Skeletal muscle cell (primary cell): ENCODE measurements at regions not wholly inside any gene's neighbourhood (a gene's known extent, or its start where the extent isn't known, plus 50 kb on each side); places are given as distances from the start of the nearest gene placed in this dataset.
"Not testable (repeated sequence)": the region's sequence is repeated elsewhere in the genome, so short reads cannot be mapped to it uniquely, and the experiment has no call there.

ENCODE experiments used
- DNase-seq: peaks from one replicate; pipeline ENCODE4 v3.0.0-alpha.2; 2010; ENCODE audit warnings: low read depth
- H3K4me3 ChIP-seq: 2 replicates; pipeline ENCODE4 v1.5.1; 2011; ENCODE audit warnings: low read depth, mild to moderate bottlenecking, control low read depth, low read length, moderate library complexity

DNA sequence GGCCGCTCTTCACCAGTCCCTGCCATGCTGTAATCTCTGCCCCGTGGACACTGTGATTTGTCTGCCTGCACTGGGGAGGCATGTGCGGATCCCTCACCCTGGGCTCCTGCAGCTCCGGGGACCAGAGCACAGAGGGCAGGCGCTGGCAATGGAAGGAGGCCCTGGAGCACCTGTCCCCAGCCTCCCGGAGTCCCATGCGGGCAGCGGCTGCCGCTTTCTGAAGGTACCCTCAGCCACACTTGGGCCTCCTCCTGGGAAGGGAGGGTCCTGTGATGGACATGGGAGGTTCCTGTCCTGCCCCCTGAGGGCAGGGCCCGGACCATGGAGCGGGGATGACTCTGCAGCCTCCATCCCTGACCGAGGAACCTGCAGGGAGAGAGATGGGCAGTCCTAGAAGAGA lies 297.4 kb upstream of the SFSWAP start:
- no peak overlapping the region for H3K4me3 ChIP-seq
- DNase-seq: no peak

DNA sequence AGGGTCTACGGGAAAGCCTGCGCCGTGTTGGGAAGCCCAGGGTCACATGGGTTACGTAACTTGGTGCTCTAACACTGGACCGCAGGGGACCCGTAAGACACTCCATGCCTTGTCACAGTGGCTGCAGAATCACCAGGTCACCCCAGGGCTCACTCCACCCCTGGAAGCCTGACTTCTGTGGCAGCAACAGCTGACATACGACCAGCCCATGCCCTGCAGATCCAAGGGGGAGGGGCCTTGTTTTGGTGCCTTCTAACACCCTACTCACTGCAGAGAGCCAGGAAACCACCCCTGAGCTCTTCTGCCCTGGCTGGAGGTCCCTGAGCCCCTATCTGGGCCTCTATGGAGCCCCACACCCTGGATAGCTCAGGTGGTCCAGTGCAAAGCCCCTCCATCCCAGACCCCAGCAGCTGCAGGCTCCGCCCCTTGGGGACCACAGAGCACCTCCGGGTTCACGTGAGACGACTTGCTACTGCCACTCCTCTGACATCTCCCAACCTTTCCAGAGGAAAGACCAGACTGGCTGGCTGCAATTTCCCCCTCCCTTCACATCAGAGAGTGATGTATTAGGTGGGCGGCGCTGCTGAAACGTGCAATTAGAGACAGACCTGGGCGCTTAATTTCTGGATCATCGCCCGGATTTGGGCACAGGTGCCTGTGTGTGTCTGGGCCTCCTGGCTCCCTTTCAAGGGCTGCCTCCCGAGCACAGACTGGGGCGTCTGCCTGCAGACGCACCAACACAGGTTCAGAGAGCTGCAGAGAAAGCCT lies 296.6 kb upstream of the SFSWAP start:
- H3K4me3 ChIP-seq, DNase-seq: not testable (repeated sequence)

DNA sequence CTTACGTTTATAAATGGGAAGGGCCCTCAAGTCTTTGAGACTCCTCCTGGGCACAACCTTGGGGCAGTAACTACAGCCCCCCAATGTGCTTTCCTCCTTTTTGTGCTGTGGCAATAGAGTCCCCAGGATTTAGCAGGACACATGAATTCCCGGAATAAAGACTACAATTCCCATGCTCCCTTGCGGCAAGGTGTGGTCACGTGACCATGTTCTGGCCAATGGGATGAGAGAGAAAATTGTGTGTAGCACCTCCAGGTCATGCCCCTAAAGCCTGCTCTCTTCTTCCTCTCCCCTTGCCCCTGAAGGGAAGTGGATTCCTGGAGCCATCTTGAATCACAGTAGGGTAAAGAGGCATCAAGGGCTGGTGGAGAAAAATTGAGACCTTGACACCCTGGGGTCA lies 295.1 kb upstream of the SFSWAP start:
- DNase-seq: no peak
- H3K4me3 ChIP-seq: no peak overlapping the region

DNA sequence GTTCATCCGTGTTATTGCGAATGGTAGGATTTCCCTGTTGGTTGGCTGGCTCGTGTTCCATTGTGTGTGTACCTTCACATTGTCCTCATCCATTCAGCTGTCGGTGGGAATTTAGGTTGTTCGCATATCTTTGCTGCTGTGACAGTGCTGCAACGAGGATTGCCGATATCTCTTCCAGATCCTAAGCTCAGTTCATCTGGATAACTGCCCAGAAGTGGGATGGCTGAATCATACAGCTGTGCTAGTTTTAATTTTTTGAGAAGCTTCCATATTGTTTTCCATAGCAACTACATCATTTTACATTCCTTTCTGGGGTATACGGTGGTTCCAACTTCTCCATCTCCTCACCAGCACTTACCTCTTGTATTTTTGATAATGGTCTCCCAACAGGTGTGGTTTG lies 292.8 kb upstream of the SFSWAP start:
- H3K4me3 ChIP-seq: no peak overlapping the region
- DNase-seq: no peak

DNA sequence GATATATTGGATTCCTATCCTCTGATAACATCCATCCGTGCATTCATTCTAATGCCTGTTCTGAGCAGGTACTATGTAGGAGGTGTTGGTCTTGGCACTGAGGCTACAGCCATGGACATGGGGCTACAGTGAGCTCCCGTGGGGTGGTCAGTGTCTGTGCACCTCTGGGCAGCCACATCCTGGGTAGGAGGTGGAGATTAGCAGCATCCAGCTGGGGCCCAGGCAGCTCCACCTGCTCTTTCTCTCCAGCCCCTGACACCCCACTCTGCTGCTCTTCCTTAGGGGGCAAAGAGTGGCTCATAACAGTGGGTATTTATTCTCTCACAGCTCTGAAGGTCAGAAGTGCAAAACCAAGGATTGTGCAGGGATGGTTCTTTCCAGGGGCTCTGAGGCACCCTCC lies 292.0 kb upstream of the SFSWAP start:
- no peak for DNase-seq

DNA sequence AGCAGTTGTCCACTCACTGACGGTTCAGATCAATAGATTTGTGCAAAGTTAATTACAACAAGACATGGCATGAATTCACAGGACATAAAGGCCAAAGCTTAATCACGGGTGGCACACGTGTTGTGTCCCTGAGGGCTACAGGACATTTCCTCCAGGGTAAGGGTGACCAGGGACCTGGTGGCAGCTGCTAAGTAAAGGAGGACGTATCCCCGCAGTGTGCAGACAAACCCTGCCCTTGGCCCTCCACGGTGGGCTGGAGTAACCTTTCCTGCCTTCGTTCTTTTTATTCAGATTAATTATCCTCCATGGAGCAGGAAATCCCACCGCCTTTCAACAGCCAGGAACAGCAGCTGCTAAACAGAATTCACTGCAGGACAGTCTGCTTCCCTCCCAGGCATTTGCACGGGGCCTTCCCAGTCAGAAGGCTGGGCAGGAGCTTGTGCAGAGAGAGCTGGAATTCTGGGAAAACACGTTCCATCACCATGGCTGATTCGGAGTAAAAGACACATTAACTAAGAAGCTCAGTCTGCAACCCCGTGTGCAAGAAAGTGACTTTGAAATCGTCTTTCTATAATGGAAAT lies 289.9 kb upstream of the SFSWAP start:
- no peak for DNase-seq
- no peak overlapping the region for H3K4me3 ChIP-seq

More for the DNA sequence above, 292.0 kb upstream of the SFSWAP start:
- no peak overlapping the region for H3K4me3 ChIP-seq

DNA sequence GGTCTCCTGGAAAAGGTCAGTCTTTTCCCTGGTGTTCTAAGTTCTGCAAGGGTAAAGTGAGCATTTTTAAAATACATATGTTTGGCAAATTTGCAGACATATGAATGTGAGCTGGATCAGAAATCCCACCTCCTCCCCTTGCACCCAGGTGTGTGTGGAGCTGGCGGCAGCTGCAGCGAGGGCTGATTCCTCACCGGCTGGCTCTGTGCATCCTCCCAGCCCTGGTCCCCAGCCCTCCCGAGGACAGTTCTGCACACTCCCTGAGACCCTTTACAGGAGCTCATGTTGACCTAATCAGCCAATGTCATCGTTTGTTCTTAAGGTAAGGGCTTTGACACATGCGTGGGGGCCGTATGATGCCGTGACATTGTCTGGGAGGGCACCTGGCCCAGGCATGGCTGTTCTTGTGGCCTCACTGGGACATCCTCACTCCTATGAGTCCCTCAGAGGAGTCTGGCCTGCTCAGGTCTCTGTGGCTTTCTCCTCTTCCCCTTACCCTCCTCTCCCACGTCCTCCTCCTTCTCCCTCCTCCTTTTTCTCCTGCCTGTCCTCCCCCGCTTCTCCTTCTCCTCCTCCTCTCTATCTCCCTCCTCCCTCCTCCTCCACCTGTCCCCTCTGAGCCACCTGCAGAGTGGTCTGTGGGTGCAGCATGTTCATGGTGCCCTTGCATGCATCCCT lies 289.2 kb upstream of the SFSWAP start:
- DNase-seq: no peak
- H3K4me3 ChIP-seq: no peak overlapping the region

DNA sequence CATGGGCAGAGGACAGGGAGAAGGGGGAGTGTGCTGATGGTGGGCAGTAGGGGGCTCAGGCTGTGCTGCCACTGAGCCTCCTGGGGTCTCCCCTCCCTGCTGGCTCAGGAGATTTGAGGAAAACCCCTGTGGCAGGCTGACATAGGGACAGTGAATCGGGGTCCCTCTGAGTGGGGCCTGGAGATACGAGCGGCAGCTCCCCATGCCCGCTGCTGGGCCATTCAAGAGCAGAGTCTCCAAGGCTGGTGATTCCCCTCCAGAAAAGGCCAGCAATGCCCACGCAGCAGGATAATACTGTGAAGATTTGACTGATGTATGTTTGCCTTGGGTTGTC lies 288.7 kb upstream of the SFSWAP start:
- no peak for DNase-seq
- H3K4me3 ChIP-seq: no peak overlapping the region

DNA sequence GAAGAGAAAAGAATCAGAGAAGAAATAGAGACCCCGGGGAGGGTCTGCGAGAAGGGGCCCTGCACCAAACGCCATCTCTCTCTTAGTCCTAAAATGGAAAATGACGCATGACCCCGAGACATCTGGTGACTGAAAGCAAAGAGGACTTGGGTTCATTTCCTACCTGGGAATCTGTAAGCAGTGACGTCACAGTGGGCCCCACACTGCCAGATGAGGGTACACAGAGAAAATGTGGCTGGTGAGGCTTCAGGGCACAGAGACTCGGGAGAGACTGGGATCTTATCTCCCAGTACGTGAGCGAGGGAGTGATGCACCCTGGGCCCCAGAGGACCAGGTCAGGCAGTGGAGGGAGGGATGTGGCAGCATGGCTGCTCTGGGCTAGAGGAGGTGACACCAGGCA lies 288.1 kb upstream of the SFSWAP start:
- DNase-seq: no peak
- no peak overlapping the region for H3K4me3 ChIP-seq

DNA sequence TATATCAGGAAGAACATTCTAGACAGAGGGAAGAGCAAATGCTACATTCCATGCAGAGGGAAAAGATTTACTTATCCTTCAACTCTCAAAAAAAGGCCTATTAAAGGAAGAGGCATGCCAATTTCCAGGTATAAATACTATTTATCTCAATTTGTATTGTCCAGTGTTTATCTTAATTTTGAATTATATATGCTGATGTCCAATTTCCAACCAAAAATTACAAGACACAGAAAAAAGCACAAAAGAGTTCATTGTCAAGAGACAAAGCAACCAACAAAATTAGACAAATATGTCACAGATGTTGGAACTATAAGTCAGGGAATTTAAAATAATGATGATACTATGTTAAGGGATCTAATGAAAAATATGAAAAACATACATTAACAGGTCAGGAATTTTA lies 286.6 kb upstream of the SFSWAP start:
- DNase-seq: no peak
- H3K4me3 ChIP-seq: no peak overlapping the region

DNA sequence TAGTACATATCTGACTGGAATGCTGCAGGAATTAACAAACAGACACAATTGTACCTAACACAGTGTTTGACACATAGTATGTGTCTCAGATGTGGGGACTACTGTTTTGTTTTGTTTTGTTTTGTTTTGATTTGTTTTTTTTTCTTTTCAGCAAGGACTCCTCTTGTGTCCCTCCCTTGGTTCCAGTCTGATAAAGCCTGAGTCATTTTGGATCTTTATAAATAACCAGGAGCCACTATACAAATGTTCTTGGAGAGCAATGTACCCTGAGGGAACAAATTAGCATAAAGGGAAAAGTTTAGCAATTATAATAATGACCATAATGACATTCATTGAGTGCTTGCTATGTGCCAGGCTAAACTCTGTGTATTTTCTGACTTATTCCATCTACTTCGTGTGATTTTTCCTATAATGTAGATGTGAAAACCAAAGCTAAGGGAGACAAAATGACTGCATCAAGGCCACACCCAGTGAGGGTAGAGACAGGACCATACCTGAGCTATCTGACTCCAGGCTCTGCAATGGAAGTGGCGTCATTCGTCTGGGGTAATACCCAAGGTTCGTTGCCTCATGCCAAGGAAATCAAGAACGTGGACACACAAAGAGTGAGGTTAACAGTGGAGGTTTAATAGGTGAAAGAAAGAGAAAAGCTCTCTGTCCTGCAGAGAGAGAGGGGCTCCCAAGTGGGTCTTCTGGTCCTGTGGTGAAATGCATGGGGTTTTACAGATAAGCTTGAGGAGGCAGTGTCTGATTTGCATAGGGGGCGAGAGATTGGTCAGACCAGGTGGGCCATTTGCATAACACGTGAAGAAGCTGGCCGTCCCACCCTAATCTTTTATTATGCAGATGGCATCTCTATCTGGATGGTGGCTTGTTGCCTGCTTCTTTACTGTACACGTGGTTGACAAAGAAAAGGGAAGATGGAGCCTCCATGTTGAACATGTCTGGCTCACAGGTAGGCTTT lies 285.5 kb upstream of the SFSWAP start:
- no peak for DNase-seq

DNA sequence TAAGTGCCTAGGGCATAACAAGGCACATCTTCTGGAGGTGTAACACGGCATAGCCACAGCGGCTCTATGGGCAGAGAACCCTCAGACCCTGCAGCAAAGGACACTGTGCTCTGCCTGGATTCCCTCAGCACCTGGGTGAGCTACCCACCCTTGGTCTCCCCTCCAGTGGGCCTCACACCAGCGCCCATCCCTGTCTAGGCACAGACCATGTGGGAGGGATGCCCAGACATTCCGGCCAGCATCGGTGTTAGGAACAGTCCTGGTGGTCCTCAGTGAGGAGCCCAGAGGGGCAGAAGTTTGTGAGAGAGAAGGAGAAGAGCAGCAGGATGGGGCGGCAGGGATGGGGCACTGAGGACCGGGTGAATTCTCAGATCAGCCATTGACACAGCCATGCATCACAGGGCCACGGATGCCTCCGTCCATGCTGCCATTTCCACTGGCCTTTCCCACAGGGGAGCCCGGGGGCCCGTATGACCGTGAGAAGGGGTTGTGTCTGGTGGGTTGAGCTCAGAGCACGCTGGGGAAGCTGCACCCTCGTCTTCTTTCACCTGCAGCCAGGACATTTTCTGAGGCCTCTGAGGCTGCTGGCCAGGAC lies 282.7 kb upstream of the SFSWAP start:
- DNase-seq: no peak
- no peak overlapping the region for H3K4me3 ChIP-seq

More for the DNA sequence above, 285.5 kb upstream of the SFSWAP start:
- no peak overlapping the region for H3K4me3 ChIP-seq

DNA sequence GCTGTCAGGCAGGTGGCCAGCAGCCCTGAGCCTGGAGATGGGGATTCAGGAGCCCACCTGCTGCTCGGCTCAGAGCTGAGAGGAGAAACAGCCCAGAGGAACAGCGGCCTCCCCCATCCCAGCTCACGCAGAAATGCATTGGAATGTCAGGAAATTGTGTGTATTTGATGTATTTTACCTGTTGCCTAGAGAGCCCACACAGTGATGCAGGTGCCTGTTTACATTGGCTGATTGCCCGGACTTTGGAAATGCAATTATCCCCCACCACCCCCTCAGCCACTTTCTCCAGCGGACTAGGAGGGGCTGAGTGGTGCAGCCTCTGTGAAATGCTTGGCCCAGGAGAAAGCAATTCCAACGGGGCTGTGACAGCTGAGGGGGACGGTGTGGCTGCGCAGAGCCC lies 281.7 kb upstream of the SFSWAP start:
- H3K4me3 ChIP-seq, DNase-seq: not testable (repeated sequence)

DNA sequence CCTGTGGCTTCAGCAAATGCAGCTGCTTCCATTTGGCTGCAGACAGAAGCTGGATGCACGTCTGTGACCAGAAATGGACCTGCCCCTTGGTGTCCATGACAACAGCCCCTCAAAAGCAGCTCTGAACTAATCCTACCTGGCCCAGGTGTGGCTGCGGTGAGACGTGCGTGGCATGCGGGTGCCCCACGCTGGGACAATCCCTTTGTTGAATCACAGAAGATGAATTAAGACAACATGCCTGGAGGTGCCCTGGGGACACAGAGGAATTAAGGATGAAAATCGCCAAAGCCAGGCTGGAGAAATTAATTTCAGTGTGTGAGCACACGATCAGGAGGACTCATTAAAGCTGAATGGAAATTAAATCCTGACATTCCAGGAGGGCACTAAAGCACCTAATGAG lies 281.2 kb upstream of the SFSWAP start:
- not testable (repeated sequence) for H3K4me3 ChIP-seq, DNase-seq

DNA sequence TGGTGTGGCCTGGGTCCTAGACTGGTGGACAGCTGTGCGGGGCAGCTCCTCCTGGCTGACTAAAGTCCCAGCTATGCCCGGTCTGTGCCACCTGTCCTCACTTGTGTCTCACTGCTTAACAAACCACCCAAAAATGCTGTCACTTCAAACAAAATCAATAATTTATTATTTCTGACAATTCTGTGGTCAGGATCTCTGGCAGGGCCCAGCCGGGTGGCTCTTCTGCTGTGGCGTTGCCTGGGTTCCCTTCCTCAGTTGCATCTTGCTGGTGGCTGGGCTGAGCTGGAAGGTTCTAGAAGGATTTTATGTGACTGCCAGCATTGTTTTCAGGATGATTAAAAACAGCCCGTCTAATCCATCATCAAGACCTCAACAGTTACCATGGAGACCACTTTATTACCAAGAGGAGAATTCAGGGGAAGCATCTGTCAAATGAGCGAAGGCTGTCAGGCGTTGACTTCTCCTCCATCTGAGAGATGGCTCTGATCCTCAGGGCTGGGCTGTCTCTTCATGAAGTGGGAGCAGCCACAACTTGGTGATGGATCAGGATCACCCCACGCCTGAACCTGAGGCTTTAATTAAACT lies 280.6 kb upstream of the SFSWAP start:
- H3K4me3 ChIP-seq: no peak overlapping the region
- no peak for DNase-seq

DNA sequence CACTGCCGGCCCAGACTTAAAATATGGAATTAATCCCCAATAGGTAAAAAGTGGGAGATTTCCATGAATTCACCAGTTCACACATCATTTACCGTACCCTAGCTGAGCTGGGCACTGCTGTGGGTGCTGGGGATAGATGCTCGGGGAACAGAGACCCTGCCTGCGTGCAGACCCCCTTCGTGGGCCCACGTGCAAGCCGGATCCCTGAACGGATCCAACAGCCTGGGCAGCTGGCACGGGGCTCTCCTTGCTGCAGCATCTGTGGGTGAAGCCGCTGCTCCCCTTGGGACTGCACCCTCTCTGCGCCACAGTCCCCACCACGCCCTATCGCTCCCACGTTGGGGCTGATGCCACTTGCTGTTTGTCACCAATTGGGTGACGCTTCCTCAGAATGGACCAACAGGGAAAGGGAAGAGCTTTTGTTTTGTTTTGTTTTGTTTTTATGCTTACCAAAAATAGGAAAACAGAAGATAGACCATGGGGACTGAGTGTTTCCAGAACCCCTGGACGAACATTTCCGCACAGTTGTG lies 279.7 kb upstream of the SFSWAP start:
- H3K4me3 ChIP-seq, DNase-seq: not testable (repeated sequence)

DNA sequence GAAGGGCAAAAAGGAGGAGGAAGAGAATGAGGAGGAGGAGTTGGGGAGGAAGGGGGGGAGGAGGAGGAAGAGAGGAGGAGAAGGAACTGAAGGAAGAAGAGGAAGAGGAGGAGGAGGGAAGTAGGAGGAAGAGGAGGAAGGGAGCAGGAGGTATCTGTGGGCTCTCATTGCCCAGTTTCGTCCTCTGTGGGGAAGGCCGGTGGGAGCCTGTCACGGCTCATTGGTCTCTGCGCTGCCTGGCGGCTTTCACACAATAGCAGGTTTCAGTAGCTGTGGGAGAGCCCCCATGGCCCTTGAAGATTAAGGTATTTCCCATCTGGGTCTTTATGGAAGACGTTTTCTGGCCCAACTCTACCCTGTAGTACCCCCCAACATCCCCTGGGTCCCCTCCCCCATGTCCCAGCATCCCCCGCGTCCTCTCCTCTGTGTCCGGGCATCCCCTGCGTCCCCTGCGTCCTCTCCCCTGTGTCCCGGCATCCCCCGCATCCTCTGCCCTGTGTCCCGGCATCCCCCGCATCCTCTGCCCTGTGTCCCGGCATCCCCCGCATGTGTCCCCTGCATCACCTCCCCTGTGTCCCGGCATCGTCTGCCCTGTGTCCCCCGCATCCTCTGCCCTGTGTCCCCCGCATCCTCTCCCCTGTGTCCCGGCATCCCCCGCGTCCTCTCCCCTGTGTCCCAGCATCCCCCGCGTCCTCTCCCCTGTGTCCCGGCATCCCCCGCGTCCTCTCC lies 278.2 kb upstream of the SFSWAP start:
- H3K4me3 ChIP-seq: no peak overlapping the region
- no peak for DNase-seq
